ENCODE measurements at regions not wholly inside any gene's neighbourhood (a gene's known extent, or its start where the extent isn't known, plus 50 kb on each side); places are given as distances from the start of the nearest gene placed in this dataset.
"Not testable (repeated sequence)": the region's sequence is repeated elsewhere in the genome, so short reads cannot be mapped to it uniquely, and the experiment has no call there.

DNA sequence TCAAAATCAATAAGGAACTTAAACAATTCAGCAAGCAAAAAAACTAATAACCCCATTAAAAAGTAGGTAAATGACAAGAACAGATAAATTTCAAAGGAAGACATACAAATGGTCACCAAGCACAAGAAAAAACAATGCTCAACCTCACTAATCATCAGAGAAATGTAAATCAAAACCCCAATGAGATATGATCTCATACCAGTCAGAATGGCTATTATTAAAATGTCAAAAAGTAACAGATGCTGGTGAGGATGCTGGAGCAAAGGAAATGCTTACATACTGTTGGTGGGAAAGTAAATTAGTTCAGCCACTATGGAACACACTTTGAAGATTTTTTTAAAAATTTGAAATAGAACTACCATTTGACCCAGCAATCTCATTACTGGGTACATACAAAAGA, 538.0 kb downstream of the TMX3 start:
- H3K36me3 Mint-ChIP-seq: no peaks in the 10 kb centered on the region
- intact Hi-C loops (cut with micrococcal nuclease): no loop called here
- no peak overlapping the region for H3K27ac Mint-ChIP-seq
- H3K4me1 Mint-ChIP-seq: no peaks in the 10 kb centered on the region
- no peak for DNase-seq
- no peak overlapping the region for H3K4me3 ChIP-seq (ENCODE audit: low read length in 2 of 2)
- ChIA-PET POLR2A (ENCODE audit: partially characterized antibody) (no interaction called here), CTCF (ENCODE audit: partially characterized antibody) (no interaction called here)
- H3K36me3 ChIP-seq (ENCODE audit: insufficient read depth, low read length): no peaks in the 10 kb centered on the region
- no peaks in the 10 kb centered on the region for H3K27me3 Mint-ChIP-seq
- no peaks in the 10 kb centered on the region for H3K4me1 ChIP-seq (ENCODE audit: insufficient read depth, low read length)
- H3K4me3 Mint-ChIP-seq: no peak overlapping the region
- no peaks in the 10 kb centered on the region for H3K27me3 ChIP-seq (ENCODE audit: insufficient read depth, low read length)
- H3K9me3 Mint-ChIP-seq: peaks cover 0 to 5% (median 0%) of the 10 kb centered on the region in 8 donors
- H3K27ac ChIP-seq (ENCODE audit: low read depth, low read length): no peak overlapping the region
- no peaks in the 10 kb centered on the region for H3K9me3 ChIP-seq (ENCODE audit: control insufficient read depth in 1 of 2, low read length in 2 of 2)

DNA sequence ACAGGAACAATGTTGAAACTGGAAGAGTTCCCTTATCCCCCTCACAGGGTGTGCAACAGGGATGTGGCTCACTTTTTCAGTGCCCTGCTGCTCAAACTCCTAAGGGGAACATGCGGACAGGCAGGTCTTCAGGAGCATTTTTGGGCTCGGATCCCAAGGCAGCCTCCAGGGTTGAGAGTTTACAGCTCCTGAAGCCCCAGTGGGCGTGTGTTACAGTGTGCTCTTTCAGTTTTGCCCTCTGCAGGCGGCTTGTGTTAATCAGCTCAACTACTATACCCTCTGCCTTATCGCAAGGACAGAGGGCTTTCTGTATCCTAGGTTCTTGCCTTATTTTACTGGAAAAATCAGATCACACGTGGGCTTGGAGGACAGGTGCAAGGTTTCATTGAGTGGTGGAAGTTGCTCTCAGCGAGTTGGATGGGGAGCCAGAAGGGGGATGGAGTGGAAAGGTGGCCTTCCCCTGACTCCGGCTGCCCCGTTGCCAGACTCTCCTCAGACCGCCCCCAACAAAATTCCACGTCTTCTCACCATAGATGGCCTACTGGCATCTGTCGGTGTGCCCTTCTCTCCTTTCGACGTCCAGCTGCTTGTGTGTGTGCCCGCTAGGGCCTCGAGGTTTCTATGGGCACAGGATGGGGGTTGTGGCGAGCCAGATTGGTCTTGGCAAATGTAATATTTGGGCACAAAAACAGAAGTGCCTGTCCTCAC, 541.9 kb downstream of the TMX3 start:
- H3K4me1 ChIP-seq (ENCODE audit: insufficient read depth, low read length): no peaks in the 10 kb centered on the region
- Mint-ChIP-seq H3K27me3 (no peaks in the 10 kb centered on the region), H3K4me1 (no peaks in the 10 kb centered on the region), H3K9me3 (peaks cover 0 to 5% (median 0%) of the 10 kb centered on the region in 8 donors), H3K36me3 (no peaks in the 10 kb centered on the region), H3K27ac (no peak overlapping the region), H3K4me3 (no peak overlapping the region)
- ChIA-PET CTCF (ENCODE audit: partially characterized antibody) (no interaction called here), POLR2A (ENCODE audit: partially characterized antibody) (no interaction called here)
- no peak overlapping the region for H3K27ac ChIP-seq (ENCODE audit: low read depth, low read length)
- no peaks in the 10 kb centered on the region for H3K9me3 ChIP-seq (ENCODE audit: control insufficient read depth in 1 of 2, low read length in 2 of 2)
- intact Hi-C loops (cut with micrococcal nuclease): no loop called here
- no peak overlapping the region for H3K4me3 ChIP-seq (ENCODE audit: low read length in 2 of 2)
- no peaks in the 10 kb centered on the region for H3K36me3 ChIP-seq (ENCODE audit: insufficient read depth, low read length)
- no peak for DNase-seq
- H3K27me3 ChIP-seq (ENCODE audit: insufficient read depth, low read length): no peaks in the 10 kb centered on the region

DNA sequence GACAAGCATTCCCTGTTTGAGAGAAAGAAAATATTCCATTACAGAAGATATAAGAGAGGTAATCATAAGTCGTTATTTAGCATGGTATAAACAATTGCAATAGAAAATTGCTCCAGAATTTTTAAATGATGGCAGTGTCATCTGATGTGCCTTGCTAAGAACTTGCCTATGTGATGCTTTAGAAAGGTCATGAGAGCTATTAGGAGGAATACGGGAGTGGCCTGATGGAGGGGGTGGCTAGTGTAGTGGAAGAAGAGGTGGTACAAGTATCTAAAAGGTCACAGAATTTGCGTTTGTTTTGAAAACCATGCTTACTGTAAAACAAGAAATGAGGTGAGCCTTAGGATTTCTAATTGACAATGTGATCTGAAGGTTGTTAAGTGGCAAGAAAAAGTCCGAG, 550.0 kb downstream of the TMX3 start:
- CTCF ChIA-PET (ENCODE audit: partially characterized antibody): no interaction called here
- no peaks in the 10 kb centered on the region for H3K36me3 Mint-ChIP-seq
- H3K9me3 Mint-ChIP-seq: peaks cover 0 to 2% (median 0%) of the 10 kb centered on the region in 8 donors
- H3K27ac ChIP-seq (ENCODE audit: low read depth, low read length): no peak overlapping the region
- no peak overlapping the region for H3K4me3 Mint-ChIP-seq
- H3K36me3 ChIP-seq (ENCODE audit: insufficient read depth, low read length): no peaks in the 10 kb centered on the region
- POLR2A ChIA-PET (ENCODE audit: partially characterized antibody): no interaction called here
- no peak for DNase-seq
- no peak overlapping the region for H3K27ac Mint-ChIP-seq
- no peaks in the 10 kb centered on the region for H3K9me3 ChIP-seq (ENCODE audit: control insufficient read depth in 1 of 2, low read length in 2 of 2)
- no peak overlapping the region for H3K4me3 ChIP-seq (ENCODE audit: low read length in 2 of 2)
- no peaks in the 10 kb centered on the region for H3K27me3 Mint-ChIP-seq
- no peaks in the 10 kb centered on the region for H3K4me1 Mint-ChIP-seq
- H3K4me1 ChIP-seq (ENCODE audit: insufficient read depth, low read length): no peaks in the 10 kb centered on the region
- intact Hi-C loops (cut with micrococcal nuclease): no loop called here
- no peaks in the 10 kb centered on the region for H3K27me3 ChIP-seq (ENCODE audit: insufficient read depth, low read length)

DNA sequence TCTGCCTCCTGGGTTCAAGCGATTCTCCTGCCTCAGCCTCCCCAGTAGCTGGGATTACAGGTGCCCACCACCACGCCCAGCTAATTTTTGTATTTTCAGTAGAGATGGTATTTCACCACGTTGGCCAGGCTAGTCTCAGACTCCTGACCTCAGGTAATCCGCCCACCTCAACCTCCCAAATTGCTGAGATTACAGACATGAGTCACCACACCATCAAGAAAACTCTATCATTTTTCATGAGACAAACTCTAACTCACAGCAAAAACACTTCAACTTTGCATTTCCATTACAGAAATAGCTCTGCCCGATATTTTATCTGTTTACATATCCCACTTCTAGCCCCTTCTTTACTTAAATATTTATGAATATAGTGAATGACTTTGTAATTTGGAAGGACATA, 561.1 kb downstream of the TMX3 start:
- DNase-seq; CTCF ChIA-PET (ENCODE audit: partially characterized antibody): not testable (repeated sequence)

DNA sequence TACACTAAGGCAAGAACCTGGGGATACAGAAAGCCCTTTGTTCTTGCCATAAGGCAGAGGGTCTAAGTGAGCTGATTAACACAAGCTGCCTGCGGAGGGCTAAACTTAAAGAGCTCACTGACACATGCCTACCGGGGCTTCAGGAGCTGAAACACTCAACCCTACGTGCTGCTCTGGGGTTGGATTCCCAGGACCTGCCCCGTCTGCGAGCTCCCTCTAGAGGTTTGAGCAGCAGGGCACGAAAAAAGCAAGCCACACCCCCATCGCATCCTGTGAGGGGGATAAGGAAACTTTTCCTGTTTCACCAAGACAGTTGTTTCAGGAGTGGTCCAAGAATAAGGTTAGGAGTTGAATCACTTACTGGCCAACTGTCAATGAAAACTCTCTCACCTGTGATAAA, 562.1 kb downstream of the TMX3 start:
- H3K27me3 Mint-ChIP-seq: no peaks in the 10 kb centered on the region
- Histone ChIP-seq H3K36me3 (ENCODE audit: insufficient read depth, low read length) (no peaks in the 10 kb centered on the region), H3K27ac (ENCODE audit: low read depth, low read length) (no peak overlapping the region), H3K4me3 (ENCODE audit: low read length in 2 of 2) (no peak overlapping the region), H3K27me3 (ENCODE audit: insufficient read depth, low read length) (no peaks in the 10 kb centered on the region), H3K4me1 (ENCODE audit: insufficient read depth, low read length) (no peaks in the 10 kb centered on the region), H3K9me3 (ENCODE audit: control insufficient read depth in 1 of 2, low read length in 2 of 2) (no peaks in the 10 kb centered on the region)
- CTCF ChIA-PET (ENCODE audit: partially characterized antibody): no interaction called here
- H3K4me1 Mint-ChIP-seq: no peaks in the 10 kb centered on the region
- POLR2A ChIA-PET (ENCODE audit: partially characterized antibody): no interaction called here
- H3K36me3 Mint-ChIP-seq: no peaks in the 10 kb centered on the region
- intact Hi-C loops (cut with micrococcal nuclease): no loop called here
- H3K27ac Mint-ChIP-seq: no peak overlapping the region
- peak in 1 of 5 donors; percentile 28 for DNase-seq
- H3K4me3 Mint-ChIP-seq: no peak overlapping the region
- H3K9me3 Mint-ChIP-seq: peaks cover 0 to 3% (median 0%) of the 10 kb centered on the region in 8 donors

More for the DNA sequence above, 561.1 kb downstream of the TMX3 start:
- H3K4me1 ChIP-seq (ENCODE audit: insufficient read depth, low read length); H3K27ac ChIP-seq (ENCODE audit: low read depth, low read length); H3K4me1 Mint-ChIP-seq; H3K9me3 ChIP-seq (ENCODE audit: control insufficient read depth in 1 of 2, low read length in 2 of 2); intact Hi-C loops (cut with micrococcal nuclease); H3K36me3 Mint-ChIP-seq; H3K4me3 ChIP-seq (ENCODE audit: low read length in 2 of 2); H3K27ac Mint-ChIP-seq; H3K36me3 ChIP-seq (ENCODE audit: insufficient read depth, low read length); POLR2A ChIA-PET (ENCODE audit: partially characterized antibody); H3K27me3 Mint-ChIP-seq; H3K4me3 Mint-ChIP-seq; H3K9me3 Mint-ChIP-seq; H3K27me3 ChIP-seq (ENCODE audit: insufficient read depth, low read length): not testable (repeated sequence)

DNA sequence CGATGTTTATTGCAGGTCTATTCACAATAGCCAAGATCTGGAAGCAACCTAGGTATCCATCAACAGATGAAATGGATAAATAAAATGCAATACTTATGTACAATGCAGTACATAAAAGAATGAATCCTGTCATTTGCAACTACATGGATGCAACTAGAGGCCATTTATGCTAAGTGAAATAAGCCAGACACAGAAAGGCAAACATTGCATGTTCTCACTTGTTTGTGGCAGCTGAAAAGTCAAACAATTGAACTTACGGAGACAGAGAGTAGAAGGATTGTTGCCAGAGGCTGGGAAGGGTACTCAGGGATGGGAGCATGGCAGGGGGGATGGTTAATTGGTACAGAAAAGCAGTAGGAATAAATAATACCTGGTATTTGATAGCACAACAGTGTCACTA, 563.9 kb downstream of the TMX3 start:
- ChIA-PET POLR2A (ENCODE audit: partially characterized antibody) (no interaction called here), CTCF (ENCODE audit: partially characterized antibody) (no interaction called here)
- no peaks in the 10 kb centered on the region for H3K27me3 ChIP-seq (ENCODE audit: insufficient read depth, low read length)
- H3K4me3 ChIP-seq (ENCODE audit: low read length in 2 of 2): no peak overlapping the region
- no peaks in the 10 kb centered on the region for H3K27me3 Mint-ChIP-seq
- no peaks in the 10 kb centered on the region for H3K4me1 ChIP-seq (ENCODE audit: insufficient read depth, low read length)
- H3K9me3 ChIP-seq (ENCODE audit: control insufficient read depth in 1 of 2, low read length in 2 of 2): no peaks in the 10 kb centered on the region
- H3K27ac ChIP-seq (ENCODE audit: low read depth, low read length): no peak overlapping the region
- H3K36me3 Mint-ChIP-seq: no peaks in the 10 kb centered on the region
- H3K4me3 Mint-ChIP-seq: no peak overlapping the region
- H3K36me3 ChIP-seq (ENCODE audit: insufficient read depth, low read length): no peaks in the 10 kb centered on the region
- intact Hi-C loops (cut with micrococcal nuclease): no loop called here
- peaks cover 0 to 4% (median 0%) of the 10 kb centered on the region in 8 donors for H3K9me3 Mint-ChIP-seq
- DNase-seq: no peak
- H3K4me1 Mint-ChIP-seq: no peaks in the 10 kb centered on the region
- H3K27ac Mint-ChIP-seq: no peak overlapping the region

- ChIA-PET POLR2A (ENCODE audit: partially characterized antibody) (no interaction called here), CTCF (ENCODE audit: partially characterized antibody) (no interaction called here)
- no peaks in the 10 kb centered on the region for H3K4me1 ChIP-seq (ENCODE audit: insufficient read depth, low read length)
- no peaks in the 10 kb centered on the region for H3K4me1 Mint-ChIP-seq
- H3K9me3 ChIP-seq (ENCODE audit: control insufficient read depth in 1 of 2, low read length in 2 of 2): no peaks in the 10 kb centered on the region
- H3K36me3 ChIP-seq (ENCODE audit: insufficient read depth, low read length): no peaks in the 10 kb centered on the region
- intact Hi-C loops (cut with micrococcal nuclease): no loop called here
- DNase-seq: no peak
- peaks cover 0 to 1% (median 0%) of the 10 kb centered on the region in 8 donors for H3K9me3 Mint-ChIP-seq
- no peaks in the 10 kb centered on the region for H3K36me3 Mint-ChIP-seq
- no peaks in the 10 kb centered on the region for H3K27me3 Mint-ChIP-seq
- H3K4me3 Mint-ChIP-seq: no peak overlapping the region
- no peak overlapping the region for H3K27ac ChIP-seq (ENCODE audit: low read depth, low read length)
- no peaks in the 10 kb centered on the region for H3K27me3 ChIP-seq (ENCODE audit: insufficient read depth, low read length)
- H3K27ac Mint-ChIP-seq: no peak overlapping the region
- H3K4me3 ChIP-seq (ENCODE audit: low read length in 2 of 2): no peak overlapping the region
Observed at GRCh38 chr18:68148863-68149262, 566.0 kb downstream of the TMX3 start.

GRCh38 chr18:68147728-68148127, 567.2 kb downstream of the TMX3 start:
- POLR2A ChIA-PET (ENCODE audit: partially characterized antibody): no interaction called here
- Mint-ChIP-seq H3K27me3 (no peaks in the 10 kb centered on the region), H3K36me3 (no peaks in the 10 kb centered on the region), H3K9me3 (peaks cover 0 to 1% (median 0%) of the 10 kb centered on the region in 8 donors), H3K27ac (no peak overlapping the region), H3K4me1 (no peaks in the 10 kb centered on the region), H3K4me3 (no peak overlapping the region)
- H3K9me3 ChIP-seq (ENCODE audit: control insufficient read depth in 1 of 2, low read length in 2 of 2): no peaks in the 10 kb centered on the region
- H3K27ac ChIP-seq (ENCODE audit: low read depth, low read length): no peak overlapping the region
- H3K4me3 ChIP-seq (ENCODE audit: low read length in 2 of 2): no peak overlapping the region
- no peaks in the 10 kb centered on the region for H3K27me3 ChIP-seq (ENCODE audit: insufficient read depth, low read length)
- CTCF ChIA-PET (ENCODE audit: partially characterized antibody): no interaction called here
- no peaks in the 10 kb centered on the region for H3K4me1 ChIP-seq (ENCODE audit: insufficient read depth, low read length)
- no peaks in the 10 kb centered on the region for H3K36me3 ChIP-seq (ENCODE audit: insufficient read depth, low read length)
- intact Hi-C loops (cut with micrococcal nuclease): no loop called here
- DNase-seq: no peak

Measured in CD4-positive, alpha-beta memory T cell (primary cell).